ENCODE measurements at regions not wholly inside any gene's neighbourhood (a gene's known extent, or its start where the extent isn't known, plus 50 kb on each side); places are given as distances from the start of the nearest gene placed in this dataset.
"Not testable (repeated sequence)": the region's sequence is repeated elsewhere in the genome, so short reads cannot be mapped to it uniquely, and the experiment has no call there.

DNA sequence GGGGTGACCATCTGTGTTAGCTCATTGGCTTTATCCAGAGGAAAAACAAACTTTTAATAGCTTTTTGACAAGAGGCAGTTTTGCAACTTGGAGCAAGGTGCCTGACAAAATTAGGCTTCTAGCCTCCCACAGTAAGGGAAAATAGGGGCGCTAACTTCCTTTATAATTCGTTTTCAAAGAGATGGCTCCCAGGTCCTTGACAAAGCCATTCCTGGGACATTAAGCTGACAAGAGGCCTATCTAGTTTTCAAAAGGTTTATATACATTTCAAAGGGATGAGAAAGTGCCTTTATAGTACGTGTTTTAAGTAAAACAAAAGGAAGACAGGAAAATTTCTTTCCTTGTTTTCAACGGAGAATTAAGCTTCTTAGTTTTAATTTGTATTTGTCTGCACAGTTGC lies 159.4 kb upstream of the GCFC2 start:
- no peak for DNase-seq

- no peak for DNase-seq
These were observed 155.0 kb upstream of the GCFC2 start for GRCh38 chr2:75865702-75866101.

DNA sequence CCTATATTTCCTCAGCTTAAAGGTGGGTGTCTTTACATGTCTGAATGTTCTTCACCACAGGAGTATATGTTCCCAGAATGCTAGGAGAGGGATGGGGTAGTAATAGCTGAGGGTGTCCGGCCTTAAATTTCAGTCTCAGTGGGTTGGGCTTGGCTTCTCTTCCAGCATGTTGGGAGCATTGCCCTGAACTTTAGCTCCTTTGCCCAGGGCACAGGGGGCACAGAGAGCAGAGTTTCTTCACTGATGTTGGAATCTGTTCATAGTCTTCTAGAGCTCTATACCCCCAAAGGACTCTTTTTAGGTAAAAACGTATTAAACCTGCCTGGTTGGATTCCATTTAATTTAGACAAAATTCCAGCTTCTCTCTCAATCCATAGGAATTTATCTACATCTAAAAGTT lies 154.4 kb upstream of the GCFC2 start:
- no peak for DNase-seq

DNA sequence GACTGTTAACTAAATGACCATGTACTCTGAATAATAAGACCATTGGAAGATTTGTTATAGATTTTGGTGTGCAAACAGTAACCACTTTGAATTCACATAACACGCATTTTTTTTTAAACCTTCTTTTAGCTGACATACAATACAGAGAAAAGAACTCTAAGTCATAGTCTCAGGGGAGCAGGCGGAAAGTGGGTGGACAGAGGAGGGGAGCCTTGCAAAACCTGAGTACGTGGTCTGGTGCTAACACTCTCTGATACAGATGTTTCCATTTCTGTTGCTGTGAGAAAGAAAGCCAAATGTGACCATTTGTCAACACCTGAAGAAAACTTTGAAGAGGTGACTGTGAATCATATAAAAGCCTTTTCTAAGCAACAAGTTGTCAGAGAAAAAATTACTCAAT lies 151.8 kb upstream of the GCFC2 start:
- no peak for DNase-seq

- DNase-seq, result no peak
These were observed 142.7 kb upstream of the GCFC2 start for GRCh38 chr2:75853436-75853835.

GRCh38 chr2:75852639-75853038 lies 141.9 kb upstream of the GCFC2 start:
- no peak for DNase-seq

GRCh38 chr2:75846683-75847190 lies 136.0 kb upstream of the GCFC2 start:
- no peak for DNase-seq

GRCh38 chr2:75844651-75845050 lies 133.9 kb upstream of the GCFC2 start:
- DNase-seq, result no peak

GRCh38 chr2:75834588-75834987 lies 123.9 kb upstream of the GCFC2 start:
- not testable (repeated sequence) for DNase-seq

DNA sequence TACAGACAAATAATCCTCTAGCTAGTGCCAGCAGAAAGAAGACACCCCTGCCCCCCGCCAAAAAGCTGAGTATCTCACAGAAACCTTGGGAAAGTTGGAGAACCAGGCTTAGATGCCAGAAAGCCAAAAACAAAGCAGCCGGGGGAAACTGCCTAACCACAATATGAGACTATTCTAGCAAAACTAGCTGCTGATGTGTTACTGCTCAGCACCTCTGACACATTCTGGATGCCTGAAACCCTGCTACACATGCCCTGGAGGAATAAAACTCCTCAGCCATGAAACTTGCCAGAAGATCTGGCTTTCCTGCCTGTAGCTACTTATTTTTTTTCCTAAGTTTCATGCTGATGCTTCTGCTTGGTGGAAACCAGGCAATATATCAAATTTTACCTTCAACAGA lies 122.7 kb upstream of the GCFC2 start:
- DNase-seq, result no peak

DNA sequence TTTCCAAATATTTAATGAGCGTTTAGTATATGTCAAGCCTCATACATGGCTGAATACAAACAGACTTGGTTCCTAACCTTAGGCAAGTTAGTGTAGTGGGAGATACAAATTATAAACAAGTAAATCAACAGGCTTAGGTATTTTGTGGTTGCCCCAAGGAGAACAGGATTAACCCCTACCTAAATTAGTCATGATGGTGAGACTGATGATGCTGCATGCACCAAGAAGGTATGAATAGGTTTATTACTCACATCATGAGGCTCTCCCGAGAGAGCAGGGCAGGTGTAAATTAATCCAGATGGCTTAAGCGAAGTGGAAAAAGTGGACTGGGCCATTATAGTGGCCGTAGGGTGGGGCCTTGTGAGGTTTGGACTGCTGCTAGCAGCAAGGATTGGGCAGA lies 118.1 kb upstream of the GCFC2 start:
- DNase-seq, result no peak

- DNase-seq, result not testable (repeated sequence)
These were observed 112.8 kb upstream of the GCFC2 start for GRCh38 chr2:75823515-75823914.

DNA sequence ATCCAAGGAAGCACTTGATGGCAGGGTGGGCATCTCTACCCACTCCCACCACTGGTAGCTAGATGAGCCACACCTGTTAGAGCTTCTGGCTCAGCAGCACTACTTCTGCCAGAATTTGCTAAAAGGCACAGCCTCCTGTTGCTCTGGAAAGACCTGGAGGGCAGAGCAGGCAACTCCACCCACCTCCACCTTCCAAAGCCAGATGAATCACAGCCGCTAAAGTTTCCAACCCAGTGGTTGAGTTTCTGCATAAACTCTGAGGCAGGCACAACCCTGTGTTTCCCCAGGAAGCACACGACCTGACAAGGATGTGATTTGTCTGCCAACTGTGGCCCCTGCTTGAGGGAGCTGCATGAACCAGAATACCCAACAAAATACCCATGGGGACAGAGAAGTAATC lies 111.6 kb upstream of the GCFC2 start:
- DNase-seq, result no peak

GRCh38 chr2:75820693-75821092 lies 110.0 kb upstream of the GCFC2 start:
- no peak for DNase-seq

DNA sequence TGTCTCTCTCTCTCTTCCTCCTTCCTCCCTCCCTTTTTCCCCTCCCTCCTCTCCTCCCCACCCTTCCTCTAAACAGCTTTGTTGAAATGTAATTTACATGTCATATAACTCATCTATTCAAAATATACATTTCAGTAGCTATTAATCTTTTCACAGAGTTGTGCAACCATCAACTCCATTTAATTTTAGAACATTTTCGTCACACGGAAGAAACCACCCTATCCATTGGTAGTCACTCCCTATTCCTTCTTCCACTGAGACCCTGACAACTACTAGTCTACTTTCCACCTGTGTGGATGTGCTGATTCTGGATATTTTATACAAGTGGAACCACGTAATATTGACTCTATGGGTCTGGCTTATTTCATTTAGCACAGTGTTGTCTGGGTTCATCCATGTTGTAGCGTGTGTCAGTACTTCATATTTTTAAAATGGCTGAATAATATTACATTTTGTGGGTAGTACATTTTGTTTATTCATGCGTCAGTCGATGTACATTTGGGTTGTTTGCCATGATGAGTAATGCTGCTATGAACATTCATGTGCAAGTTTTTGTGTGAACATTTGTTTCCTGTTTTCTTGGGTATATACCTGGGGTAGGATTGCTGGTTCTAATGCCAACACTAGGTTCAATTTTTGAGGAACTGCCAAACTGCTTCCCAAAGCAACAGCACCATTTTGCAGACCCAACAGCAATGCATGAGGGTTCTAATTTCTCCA lies 100.1 kb upstream of the GCFC2 start:
- DNase-seq, result no peak

DNA sequence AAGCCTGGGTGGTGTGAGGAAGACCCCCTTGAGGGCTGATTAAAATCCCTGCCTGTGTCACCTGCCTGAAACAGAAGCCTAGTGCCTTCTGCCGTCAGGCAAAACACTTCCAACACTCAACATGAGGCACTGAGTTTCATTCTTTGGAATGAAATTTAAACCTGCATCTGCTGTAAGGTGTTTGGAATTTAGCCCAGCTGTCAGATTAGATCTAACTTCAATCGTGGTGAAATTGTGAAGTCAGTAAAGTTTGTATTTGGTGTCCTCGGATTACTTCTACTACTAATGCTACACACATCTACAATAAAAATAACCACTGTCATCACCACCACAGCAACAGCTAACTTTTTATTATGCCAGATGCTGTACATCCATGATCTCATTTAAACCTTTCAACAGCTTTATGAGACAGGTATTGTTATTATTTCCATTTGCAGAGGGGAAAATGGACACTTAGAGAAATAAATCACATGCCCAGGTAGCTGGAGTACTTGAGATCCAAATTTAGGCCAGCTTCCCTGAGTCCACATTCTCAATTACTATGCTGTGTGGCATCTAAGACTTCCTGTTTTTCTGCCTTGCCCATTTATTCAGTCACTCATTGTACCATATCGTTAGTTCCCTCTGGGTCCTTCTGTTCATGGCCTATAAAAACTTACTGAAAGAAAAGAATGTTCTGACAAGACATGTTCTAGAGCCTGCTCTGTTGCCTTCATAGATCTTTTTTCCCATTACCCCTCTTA lies 98.2 kb upstream of the GCFC2 start:
- no peak for DNase-seq

DNA sequence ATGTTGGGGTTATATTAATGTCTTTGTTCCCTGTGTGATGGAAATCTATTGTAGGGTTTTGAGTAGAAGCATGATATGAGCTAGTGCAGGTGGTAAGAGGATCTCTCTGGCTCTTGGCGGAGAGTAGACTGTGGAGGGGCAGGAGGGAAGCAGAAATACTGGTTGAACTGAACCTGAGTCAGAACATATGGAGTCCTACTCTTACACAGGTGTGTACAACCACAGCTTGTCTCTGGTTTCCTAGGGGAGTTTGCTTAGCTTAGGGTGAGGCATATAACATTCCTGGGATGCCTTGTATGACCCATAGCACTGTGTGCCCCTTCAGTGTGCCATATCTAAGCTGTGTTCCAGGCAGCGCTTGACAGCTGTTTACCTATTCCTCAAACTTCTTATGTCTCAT lies 97.3 kb upstream of the GCFC2 start:
- no peak for DNase-seq

DNA sequence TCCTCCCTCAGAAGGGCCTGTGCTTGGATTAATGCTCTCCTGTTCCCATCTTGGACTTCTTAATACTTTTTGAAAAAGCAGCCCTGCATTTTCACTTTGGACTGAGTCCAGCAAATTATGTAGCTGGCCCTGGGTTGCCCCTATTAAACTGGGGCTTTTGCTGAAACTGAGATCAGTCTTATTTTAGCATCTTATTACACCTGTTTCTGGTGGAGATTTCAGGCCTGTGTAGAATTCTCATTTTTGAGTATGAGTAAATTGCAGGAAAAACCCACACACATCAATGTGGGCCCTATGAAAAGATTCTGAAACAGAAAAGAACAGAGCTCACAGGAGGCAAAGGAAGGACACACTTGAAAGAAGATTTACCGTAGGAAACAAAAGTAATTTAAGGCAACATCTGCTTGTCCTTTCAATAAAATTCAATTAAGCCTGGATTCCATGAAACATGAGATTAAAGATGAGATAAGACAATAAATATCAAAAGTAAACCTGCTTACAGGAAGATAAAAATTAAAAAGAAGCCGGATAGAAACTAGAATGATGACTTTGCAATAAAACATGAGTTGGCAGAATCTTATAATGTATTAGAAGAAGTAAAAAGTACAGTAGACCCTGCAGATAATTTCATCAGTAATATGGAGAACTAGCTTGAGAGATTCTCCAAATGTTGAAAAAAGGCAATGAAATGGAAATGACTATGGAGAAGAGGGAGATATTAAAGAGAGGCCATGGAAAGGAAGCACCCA lies 90.7 kb upstream of the GCFC2 start:
- no peak for DNase-seq

- DNase-seq, result no peak
These were observed 89.7 kb upstream of the GCFC2 start for GRCh38 chr2:75800456-75800855.

GRCh38 chr2:75799859-75800258 lies 89.1 kb upstream of the GCFC2 start:
- DNase-seq, result no peak

DNA sequence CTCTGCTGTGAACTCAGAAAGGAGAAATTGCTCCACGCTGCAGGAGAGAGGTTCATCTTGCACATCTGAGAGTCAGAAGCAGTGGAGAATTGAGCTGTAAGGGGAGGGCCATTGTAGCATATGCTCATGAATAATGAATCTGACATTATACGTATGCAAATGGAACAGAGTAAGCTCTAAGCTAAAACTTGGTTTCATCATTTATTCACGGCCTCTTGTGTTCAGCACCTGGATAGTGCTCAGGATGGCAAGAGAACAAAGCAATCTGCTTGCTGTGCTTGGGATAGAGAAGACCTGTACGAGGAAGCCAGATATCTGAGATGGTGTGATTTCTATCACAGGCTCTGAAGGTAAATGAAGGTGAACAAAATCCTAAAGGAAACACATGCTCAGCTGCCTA lies 87.9 kb upstream of the GCFC2 start:
- DNase-seq, result no peak

- no peak for DNase-seq
These were observed 82.3 kb upstream of the GCFC2 start for GRCh38 chr2:75792996-75793395.

DNA sequence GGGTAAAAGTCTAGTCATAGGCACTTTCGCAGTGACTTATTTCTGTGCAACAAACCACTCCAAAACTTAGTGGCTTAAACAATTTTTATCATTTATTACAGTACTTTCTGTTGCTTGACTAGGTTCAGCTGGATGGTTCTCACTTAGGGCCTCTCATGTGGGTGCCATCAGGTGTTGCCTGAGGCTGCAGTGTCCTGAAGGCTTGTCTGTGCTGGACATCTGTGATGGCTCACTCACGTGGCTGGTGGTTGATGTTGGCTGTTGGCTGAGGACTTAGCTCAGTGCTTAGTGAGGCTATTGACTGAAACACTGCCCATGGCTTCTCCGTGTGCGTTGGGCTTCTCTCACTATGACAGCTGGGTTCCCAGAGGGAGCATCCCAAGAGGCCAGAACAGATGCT lies 81.4 kb upstream of the GCFC2 start:
- no peak for DNase-seq

Data from stimulated activated CD4-positive, alpha-beta T cell treated with anti-CD3 and anti-CD28 coated beads, Interleukin-4, amount 100 ng/mL, for 24 hours (primary cell).